AG09319 (cell line): ENCODE measurements at regions not wholly inside any gene's neighbourhood (a gene's known extent, or its start where the extent isn't known, plus 50 kb on each side); places are given as distances from the start of the nearest gene placed in this dataset.
"Not testable (repeated sequence)": the region's sequence is repeated elsewhere in the genome, so short reads cannot be mapped to it uniquely, and the experiment has no call there.

Experiments used
- DNase-seq: peaks from one replicate; pipeline ENCODE4 v3.0.0-alpha.2; 2010; ENCODE audit warnings: low read depth; ENCODE audit errors: extremely low read depth
- TF ChIP-seq, protein P1 (sequence below): IDR thresholded peaks from 2 replicates; pipeline ENCODE4 v1.5.1; 2011; ENCODE audit warnings: low read depth, mild to moderate bottlenecking, inconsistent platforms, low read length, moderate library complexity

- TF ChIP-seq, protein P1, sequence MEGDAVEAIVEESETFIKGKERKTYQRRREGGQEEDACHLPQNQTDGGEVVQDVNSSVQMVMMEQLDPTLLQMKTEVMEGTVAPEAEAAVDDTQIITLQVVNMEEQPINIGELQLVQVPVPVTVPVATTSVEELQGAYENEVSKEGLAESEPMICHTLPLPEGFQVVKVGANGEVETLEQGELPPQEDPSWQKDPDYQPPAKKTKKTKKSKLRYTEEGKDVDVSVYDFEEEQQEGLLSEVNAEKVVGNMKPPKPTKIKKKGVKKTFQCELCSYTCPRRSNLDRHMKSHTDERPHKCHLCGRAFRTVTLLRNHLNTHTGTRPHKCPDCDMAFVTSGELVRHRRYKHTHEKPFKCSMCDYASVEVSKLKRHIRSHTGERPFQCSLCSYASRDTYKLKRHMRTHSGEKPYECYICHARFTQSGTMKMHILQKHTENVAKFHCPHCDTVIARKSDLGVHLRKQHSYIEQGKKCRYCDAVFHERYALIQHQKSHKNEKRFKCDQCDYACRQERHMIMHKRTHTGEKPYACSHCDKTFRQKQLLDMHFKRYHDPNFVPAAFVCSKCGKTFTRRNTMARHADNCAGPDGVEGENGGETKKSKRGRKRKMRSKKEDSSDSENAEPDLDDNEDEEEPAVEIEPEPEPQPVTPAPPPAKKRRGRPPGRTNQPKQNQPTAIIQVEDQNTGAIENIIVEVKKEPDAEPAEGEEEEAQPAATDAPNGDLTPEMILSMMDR: no peak
- no peak for DNase-seq
Measured at GRCh38 chr6:93017213-93017612, 402.1 kb downstream of the EPHA7 start.

GRCh38 chr6:93013054-93013453 is 406.3 kb downstream of the EPHA7 start:
- TF ChIP-seq, protein P1: no peak
- no peak for DNase-seq

- no peak for DNase-seq
- TF ChIP-seq, protein P1: no peak
Measured at GRCh38 chr6:93008375-93008774, 411.0 kb downstream of the EPHA7 start.

- no peak for DNase-seq
- TF ChIP-seq, protein P1: no peak
Measured at GRCh38 chr6:92989656-92990055, 429.7 kb downstream of the EPHA7 start.

DNA sequence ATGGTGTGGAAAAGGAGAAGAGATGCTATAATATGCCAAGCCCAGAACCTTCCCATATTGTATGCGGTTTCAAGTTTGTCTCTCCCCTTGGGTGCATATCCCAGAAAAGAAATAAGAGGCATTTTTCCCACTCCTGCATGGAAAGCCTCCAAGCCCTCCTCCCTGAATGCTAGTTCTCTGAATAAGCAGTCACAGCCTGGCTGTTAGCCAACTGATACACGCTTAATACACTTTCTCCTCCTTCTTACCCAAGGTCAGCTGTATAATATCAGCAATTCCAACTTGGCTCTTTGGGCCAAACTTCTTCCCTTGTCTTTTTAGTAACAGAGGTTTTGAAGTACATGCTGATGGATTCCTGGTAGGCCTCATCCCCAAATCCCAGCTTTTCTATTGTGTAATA is 440.1 kb downstream of the EPHA7 start:
- DNase-seq: no peak
- TF ChIP-seq, protein P1: no peak

DNA sequence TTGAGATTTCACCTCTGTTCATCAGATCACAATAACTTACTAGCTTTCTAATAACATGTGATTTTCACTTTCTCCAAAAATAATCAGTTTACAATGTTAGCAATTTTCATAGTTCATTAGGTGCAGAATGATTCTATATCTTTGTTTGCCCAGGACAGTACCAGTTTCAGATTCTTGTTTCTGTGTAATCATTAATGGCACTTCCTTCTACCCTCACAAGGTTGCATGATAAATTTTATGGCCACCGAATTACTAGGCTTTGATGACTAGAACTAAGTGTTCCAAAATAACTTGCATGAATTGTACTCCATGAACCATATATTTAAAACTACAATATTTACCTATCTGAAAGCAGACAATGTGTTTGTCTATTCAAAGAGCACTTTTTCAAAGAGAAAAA is 442.3 kb downstream of the EPHA7 start:
- TF ChIP-seq, protein P1: no peak
- DNase-seq: no peak

DNA sequence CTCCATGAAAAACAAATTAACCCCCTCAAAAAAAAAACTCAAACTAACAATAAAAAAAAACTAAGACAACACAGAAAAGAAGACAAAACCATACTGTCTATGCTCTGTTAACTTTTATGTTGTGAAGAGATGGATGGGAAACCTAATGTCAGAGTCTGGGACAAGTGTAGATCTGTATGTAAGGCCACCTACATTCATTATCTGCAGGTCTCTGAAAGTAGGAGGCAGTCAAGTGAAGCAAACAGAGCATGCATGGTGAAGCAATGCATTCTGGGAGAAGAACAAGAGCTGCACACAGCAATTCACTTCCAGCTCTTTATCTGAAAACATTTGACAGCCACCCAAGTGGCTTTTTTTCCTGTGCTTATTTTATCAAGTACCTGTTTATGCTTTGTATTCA is 452.0 kb downstream of the EPHA7 start:
- no peak for DNase-seq
- TF ChIP-seq, protein P1: no peak

DNA sequence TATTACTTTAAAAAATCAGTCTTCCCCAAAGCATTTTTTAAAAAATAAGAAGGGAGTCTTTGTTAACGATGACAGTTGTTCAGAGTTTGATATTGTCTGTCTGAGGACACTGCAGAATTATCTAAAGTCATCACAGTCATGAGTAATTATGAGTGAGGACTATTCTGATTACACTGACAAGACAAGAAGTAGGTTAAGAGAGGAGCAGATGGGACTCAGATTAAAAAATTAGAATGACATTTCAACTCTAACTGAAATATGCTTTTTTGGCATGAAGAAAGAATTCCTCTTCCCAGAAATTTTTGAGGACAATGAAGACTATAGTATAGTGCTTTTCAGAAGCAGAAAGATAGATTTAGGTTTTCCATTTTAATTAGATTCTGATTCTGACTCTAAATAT is 456.5 kb downstream of the EPHA7 start:
- DNase-seq: no peak
- TF ChIP-seq, protein P1: no peak

GRCh38 chr6:92952111-92952510 is 467.2 kb downstream of the EPHA7 start:
- DNase-seq: not testable (repeated sequence)
